Mucosa of rectum (tissue), 2 donors: ENCODE measurements at regions not wholly inside any gene's neighbourhood (a gene's known extent, or its start where the extent isn't known, plus 50 kb on each side); places are given as distances from the start of the nearest gene placed in this dataset.

Experiments
- H3K27ac ChIP-seq, 2 donors: one replicate each; pipeline ENCODE4 v1.7.0; 2013; ENCODE audit warnings: inconsistent platforms in 2 of 2, low read depth in 2 of 2, low read length in 2 of 2
- H3K27me3 ChIP-seq, 2 donors: one replicate each; pipeline ENCODE4 v1.7.0; 2013; ENCODE audit warnings: low read length in 2 of 2; ENCODE audit not compliant: control insufficient read depth in 2 of 2, insufficient read depth in 2 of 2
- H3K36me3 ChIP-seq, 2 donors: one replicate each; pipeline ENCODE4 v1.7.0; 2013; ENCODE audit warnings: low read length in 2 of 2; ENCODE audit not compliant: control insufficient read depth in 2 of 2, insufficient read depth in 2 of 2
- H3K4me1 ChIP-seq, 2 donors: one replicate each; pipeline ENCODE4 v1.7.0; 2013; ENCODE audit warnings: low read length in 2 of 2, mild to moderate bottlenecking in 1 of 2; ENCODE audit not compliant: control insufficient read depth in 2 of 2, insufficient read depth in 2 of 2
- H3K4me3 ChIP-seq, 2 donors: one replicate each; pipeline ENCODE4 v1.7.0; 2013; ENCODE audit warnings: low read length in 2 of 2
- H3K9ac ChIP-seq, 2 donors: one replicate each; pipeline ENCODE4 v1.7.0; 2013; ENCODE audit warnings: low read length in 2 of 2, low read depth in 1 of 2, mild to moderate bottlenecking in 1 of 2
- H3K9me3 ChIP-seq, 2 donors: one replicate each; pipeline ENCODE4 v1.7.0; 2013; ENCODE audit warnings: low read length in 2 of 2; ENCODE audit not compliant: control insufficient read depth in 2 of 2
- donor health status: healthy.
- donor health status: Normal muscosa, but diverticular disease.

- Histone ChIP-seq H3K27ac (no peak overlapping the region), H3K9me3 (no peaks in the 10 kb centered on the region), H3K4me1 (no peaks in the 10 kb centered on the region), H3K27me3 (no peaks in the 10 kb centered on the region), H3K36me3 (no peaks in the 10 kb centered on the region), H3K4me3 (no peak overlapping the region), H3K9ac (no peak overlapping the region)
These were observed 60.7 kb downstream of the RRM2 start for GRCh38 chr2:10183146-10183675.

- Histone ChIP-seq H3K4me1 (no peaks in the 10 kb centered on the region), H3K9ac (no peak overlapping the region), H3K27me3 (no peaks in the 10 kb centered on the region), H3K36me3 (no peaks in the 10 kb centered on the region), H3K9me3 (no peaks in the 10 kb centered on the region), H3K4me3 (no peak overlapping the region), H3K27ac (no peak overlapping the region)
These were observed 61.9 kb downstream of the RRM2 start for GRCh38 chr2:10184421-10184820.

GRCh38 chr2:10185046-10185445, 62.5 kb downstream of the RRM2 start:
- H3K4me3 ChIP-seq = no peak overlapping the region
- no peak overlapping the region for H3K27ac ChIP-seq
- H3K36me3 ChIP-seq = no peaks in the 10 kb centered on the region
- no peaks in the 10 kb centered on the region for H3K27me3 ChIP-seq
- H3K9me3 ChIP-seq = no peaks in the 10 kb centered on the region
- no peaks in the 10 kb centered on the region for H3K4me1 ChIP-seq
- H3K9ac ChIP-seq = no peak overlapping the region

GRCh38 chr2:10185755-10186154, 63.2 kb downstream of the RRM2 start:
- Histone ChIP-seq H3K4me1 (no peaks in the 10 kb centered on the region), H3K9ac (no peak overlapping the region), H3K4me3 (no peak overlapping the region), H3K27me3 (no peaks in the 10 kb centered on the region), H3K27ac (no peak overlapping the region), H3K36me3 (no peaks in the 10 kb centered on the region), H3K9me3 (no peaks in the 10 kb centered on the region)

GRCh38 chr2:10186868-10187535, 64.5 kb downstream of the RRM2 start:
- Histone ChIP-seq H3K27me3 (no peaks in the 10 kb centered on the region), H3K27ac (no peak overlapping the region), H3K9me3 (no peaks in the 10 kb centered on the region), H3K36me3 (no peaks in the 10 kb centered on the region), H3K4me3 (no peak overlapping the region), H3K9ac (no peak overlapping the region), H3K4me1 (no peaks in the 10 kb centered on the region)

GRCh38 chr2:10187661-10188060, 65.1 kb downstream of the RRM2 start:
- no peaks in the 10 kb centered on the region for H3K4me1 ChIP-seq
- no peaks in the 10 kb centered on the region for H3K36me3 ChIP-seq
- no peak overlapping the region for H3K4me3 ChIP-seq
- no peak overlapping the region for H3K9ac ChIP-seq
- no peak overlapping the region for H3K27ac ChIP-seq
- no peaks in the 10 kb centered on the region for H3K27me3 ChIP-seq
- H3K9me3 ChIP-seq = no peaks in the 10 kb centered on the region

- no peak overlapping the region for H3K4me3 ChIP-seq
- H3K27ac ChIP-seq = no peak overlapping the region
- no peaks in the 10 kb centered on the region for H3K36me3 ChIP-seq
- no peaks in the 10 kb centered on the region for H3K4me1 ChIP-seq
- no peaks in the 10 kb centered on the region for H3K9me3 ChIP-seq
- no peak overlapping the region for H3K9ac ChIP-seq
- no peaks in the 10 kb centered on the region for H3K27me3 ChIP-seq
These were observed 65.7 kb downstream of the RRM2 start for GRCh38 chr2:10188211-10188610.

- no peaks in the 10 kb centered on the region for H3K27me3 ChIP-seq
- no peak overlapping the region for H3K4me3 ChIP-seq
- no peaks in the 10 kb centered on the region for H3K4me1 ChIP-seq
- no peak overlapping the region for H3K9ac ChIP-seq
- no peak overlapping the region for H3K27ac ChIP-seq
- no peaks in the 10 kb centered on the region for H3K36me3 ChIP-seq
- H3K9me3 ChIP-seq = no peaks in the 10 kb centered on the region
These were observed 66.3 kb downstream of the RRM2 start for GRCh38 chr2:10188729-10189305.

- Histone ChIP-seq H3K27me3 (no peaks in the 10 kb centered on the region), H3K27ac (no peak overlapping the region), H3K4me3 (no peak overlapping the region), H3K36me3 (no peaks in the 10 kb centered on the region), H3K9me3 (no peaks in the 10 kb centered on the region), H3K4me1 (no peaks in the 10 kb centered on the region), H3K9ac (no peak overlapping the region)
These were observed 67.7 kb downstream of the RRM2 start for GRCh38 chr2:10190255-10190654.

GRCh38 chr2:10190737-10191532, 68.4 kb downstream of the RRM2 start:
- H3K9ac ChIP-seq = no peak overlapping the region
- no peaks in the 10 kb centered on the region for H3K36me3 ChIP-seq
- no peak overlapping the region for H3K4me3 ChIP-seq
- no peaks in the 10 kb centered on the region for H3K4me1 ChIP-seq
- H3K27me3 ChIP-seq = no peaks in the 10 kb centered on the region
- no peak overlapping the region for H3K27ac ChIP-seq
- H3K9me3 ChIP-seq = no peaks in the 10 kb centered on the region
